DMS 273 (cell line): ENCODE measurements at regions not wholly inside any gene's neighbourhood (a gene's known extent, or its start where the extent isn't known, plus 50 kb on each side); places are given as distances from the start of the nearest gene placed in this dataset.

Experiments
- DNase-seq: peaks from one replicate; lab custom pipeline; 2025; ENCODE audit not compliant: unreplicated experiment; lab: John Stamatoyannopoulos, UW

DNA sequence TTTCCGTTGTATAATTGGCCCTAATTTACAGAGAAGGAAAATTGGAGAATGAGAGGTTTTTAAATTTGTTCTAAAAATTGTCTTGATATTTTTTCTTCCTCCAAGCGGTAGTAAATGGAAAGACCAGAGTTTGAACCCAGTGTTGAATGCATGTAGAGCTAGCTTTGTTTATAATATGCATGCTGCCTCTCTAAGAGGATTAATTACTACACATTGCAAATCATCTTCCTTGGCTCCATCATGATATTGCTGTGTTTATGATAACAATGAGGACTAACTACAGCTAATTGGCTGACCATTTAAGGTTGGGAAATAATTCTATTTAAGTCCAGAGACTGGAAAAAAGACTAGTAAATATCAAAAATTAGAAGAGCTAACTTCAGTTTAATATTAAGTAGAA is 338.5 kb downstream of the PLK2 start:
- DNase-seq, result no peak

DNA sequence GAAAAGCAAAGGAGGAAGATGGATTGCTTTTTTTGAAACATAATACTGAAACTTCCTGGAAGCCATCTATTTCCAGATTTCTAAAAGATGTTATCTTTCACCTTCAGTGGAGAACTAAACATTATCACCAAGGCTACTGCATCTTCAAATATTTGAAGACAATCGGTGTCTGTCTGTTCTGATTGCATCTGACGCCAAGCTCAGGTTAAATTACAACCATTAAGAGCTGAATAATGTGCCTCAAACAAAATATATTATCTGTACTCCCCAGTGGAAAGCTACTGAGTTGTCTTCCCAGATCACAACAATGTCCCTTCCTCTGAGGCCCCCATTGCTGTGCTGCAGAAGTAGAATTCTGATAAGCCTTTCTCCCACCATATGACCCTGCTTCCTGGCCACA is 342.3 kb downstream of the PLK2 start:
- no peak for DNase-seq

DNA sequence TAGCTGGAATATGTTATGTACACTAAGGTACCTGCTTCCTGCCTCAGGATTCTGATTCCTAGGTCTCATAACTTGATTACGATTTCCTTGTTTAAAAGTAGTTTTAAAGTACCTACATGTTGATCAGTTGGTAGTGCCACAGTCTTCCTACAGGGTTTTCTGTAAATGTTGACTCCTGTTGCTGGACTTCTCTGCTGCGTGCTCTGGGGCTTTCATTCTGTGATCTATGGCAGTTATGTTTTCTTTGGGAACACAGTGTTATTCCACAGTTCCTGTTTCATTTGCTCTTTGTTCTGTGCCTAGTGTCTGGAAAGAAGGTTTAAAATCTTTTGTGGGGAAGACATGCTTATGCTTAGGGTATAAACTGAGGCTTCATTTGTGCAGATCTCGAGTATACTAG is 343.5 kb downstream of the PLK2 start:
- DNase-seq, result no peak

DNA sequence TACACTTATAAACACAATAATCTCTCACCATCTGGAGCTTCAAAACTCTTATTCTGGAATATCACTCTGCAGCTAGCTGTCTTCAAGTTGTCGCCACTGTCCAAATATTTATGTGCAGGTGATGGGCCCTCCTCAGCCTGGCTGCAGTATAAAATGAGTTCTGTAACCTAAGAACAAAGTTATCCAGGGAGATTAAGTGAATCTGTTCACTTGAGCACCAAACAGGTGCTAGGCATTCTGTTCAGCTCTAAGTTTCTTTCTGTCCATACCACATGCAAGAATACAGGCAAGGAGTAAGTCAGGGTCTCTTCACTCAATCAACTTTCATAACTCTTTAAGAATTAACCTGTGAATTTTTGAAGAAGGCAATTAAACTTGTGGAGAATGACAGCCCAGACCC is 344.1 kb downstream of the PLK2 start:
- no peak for DNase-seq

DNA sequence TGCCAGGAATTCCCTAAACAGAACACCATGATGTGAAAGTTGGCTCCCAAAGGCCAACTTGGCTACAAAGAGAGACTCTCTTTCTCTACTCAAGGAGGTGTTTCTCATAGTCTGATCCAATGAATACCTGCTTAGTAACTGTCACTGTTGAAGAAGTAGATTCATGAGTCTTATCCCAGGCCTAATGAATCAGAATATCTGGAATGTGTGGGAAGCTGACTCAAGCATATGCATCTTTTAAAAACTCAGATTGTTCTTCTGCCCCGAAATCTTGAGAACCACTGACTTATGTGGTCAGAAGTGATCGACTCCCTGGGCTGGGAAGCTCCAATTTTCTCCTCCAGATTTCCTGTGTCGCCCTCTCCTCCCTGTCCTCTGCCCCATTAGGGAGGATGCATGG is 345.6 kb downstream of the PLK2 start:
- DNase-seq, result no peak

DNA sequence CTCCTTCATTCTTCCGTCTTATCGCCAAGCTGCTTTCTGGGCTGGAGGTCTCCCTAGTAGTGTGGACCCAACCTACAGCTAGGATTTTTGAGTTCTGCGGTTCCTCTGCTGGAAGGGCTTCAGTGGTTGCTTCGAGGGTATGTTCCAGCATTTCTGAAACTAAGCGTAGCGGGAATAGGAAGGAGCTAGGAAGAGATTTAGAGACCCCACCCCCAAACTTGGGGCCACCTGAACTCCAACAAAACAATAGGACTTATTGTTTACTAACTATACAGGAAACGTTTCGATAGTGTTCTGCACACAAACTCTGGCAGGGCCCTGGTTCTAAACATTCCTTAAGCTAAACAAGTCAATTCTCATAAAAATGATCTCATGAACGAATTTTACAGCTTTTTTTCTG is 346.7 kb downstream of the PLK2 start:
- no peak for DNase-seq

DNA sequence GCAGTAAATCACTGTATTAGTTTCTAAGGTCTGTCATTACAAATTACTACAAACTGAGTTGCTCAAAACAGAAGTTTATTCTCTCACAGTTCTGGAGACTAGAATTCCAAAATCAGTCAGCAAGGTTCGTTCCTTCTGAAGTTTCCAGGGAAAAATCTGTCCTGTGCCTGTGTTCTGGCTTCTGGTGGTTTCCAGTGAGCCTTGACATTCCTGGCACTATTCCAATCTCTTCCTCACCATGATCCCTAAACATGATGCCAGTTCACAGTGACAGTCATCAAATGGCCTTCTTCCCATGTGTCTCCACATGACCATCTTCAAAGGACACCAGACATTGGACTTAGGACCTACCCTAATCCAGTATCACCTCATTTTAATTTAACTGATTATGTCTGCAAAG is 351.4 kb downstream of the PLK2 start:
- DNase-seq, result peak; percentile 11

DNA sequence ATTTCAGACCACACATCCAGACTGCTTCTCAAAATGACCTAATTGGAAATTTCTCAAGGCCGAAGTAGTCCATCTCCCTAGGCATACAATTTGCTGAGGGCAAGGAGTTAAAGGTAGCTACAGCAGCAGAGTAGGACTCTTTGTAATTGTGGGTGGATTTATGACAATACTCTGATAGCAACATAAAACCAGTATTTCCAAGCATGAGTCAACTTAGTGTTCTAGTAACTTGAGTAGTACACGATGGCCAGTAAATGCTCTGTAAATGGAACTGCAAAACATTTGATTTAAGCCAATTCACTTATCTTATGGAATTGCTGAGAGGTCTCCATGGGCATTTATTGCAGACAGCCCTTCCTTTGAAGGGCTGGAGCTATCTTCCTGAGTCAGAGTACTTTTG is 352.2 kb downstream of the PLK2 start:
- no peak for DNase-seq

DNA sequence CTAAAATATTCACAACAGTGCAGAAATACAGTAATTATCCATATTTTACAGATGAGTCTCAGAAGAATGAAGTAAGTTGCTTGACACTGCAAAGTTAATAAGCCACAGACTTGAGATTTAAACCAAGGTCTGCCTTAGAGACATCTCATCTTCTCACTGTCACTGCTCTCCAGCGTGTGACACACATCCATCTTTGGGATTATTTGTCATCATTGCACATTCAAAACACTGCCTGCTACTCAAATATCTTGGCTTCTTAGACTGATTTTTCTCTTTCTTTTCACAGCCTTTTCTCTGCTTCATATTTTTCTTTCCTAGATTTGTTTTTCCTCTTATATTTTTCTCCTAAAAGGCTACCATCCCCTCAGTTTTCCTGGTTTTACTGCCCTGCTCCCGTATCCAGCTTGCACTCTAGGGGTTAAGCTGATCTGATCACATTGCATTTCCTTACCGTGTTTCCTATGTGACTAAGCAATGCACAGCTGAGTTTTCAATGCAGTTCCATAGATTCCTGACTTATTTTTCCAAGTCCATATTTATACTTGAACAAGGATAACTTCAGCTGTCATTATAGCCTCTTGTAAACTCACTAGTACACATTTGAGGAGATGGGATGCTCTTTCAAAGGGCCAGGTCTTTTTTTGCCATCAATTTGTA is 353.0 kb downstream of the PLK2 start:
- DNase-seq, result no peak

DNA sequence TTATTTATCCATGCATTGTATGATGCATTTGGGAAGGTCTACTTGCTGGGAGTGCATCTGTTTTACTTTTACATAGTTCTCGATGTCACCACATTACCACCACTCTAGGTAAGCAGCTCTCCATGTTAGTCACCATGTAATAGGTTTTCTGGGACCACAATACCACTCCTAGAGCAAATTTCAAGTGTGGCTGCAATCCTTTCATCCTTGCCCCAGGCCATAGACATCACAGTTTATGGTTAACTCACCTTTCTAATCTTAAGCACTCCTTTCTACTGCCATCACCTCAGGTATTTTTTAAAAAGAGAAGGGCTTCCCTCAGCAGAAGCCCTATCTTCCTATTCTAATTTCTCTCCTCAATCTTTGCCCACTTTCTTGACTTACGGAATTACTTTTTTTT is 354.1 kb downstream of the PLK2 start:
- no peak for DNase-seq

DNA sequence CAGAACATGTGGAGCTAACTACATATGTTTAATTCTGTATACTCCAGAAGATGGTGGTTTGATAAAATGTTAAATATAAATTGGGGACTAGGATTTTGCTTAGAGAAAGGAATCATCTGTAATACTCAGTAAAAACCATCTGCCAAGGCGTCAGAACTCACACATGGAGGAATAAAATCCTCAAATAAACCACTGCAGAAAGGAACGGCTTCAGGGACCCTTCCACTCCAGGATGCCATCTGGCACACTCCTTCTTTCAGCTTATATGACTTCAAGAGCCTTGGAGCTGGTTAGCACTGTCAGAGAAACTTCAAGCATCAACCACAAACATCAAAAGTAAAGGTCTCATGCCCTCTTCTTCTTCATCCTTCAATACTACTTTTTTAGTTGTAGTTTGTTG is 360.6 kb downstream of the PLK2 start:
- DNase-seq, result peak; percentile 66

DNA sequence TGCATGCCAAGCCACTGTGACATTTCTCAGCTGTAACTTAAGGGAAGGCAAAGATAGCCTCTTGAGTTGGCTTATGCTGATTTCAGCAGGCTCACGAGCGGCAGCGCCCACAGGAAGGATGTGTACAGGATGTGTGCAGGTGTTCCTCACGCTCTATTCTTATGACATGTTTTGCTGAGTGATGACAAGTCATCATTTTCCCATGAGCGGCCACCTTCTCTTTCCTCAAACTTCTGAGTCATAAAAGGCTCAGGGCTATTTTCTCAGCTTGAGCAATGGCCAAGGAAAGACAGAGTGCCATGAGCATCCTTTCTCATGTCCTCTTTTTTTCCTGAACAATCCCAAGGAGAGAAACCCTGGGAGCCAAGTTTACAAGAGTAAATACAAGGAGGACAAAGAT is 365.9 kb downstream of the PLK2 start:
- no peak for DNase-seq

DNA sequence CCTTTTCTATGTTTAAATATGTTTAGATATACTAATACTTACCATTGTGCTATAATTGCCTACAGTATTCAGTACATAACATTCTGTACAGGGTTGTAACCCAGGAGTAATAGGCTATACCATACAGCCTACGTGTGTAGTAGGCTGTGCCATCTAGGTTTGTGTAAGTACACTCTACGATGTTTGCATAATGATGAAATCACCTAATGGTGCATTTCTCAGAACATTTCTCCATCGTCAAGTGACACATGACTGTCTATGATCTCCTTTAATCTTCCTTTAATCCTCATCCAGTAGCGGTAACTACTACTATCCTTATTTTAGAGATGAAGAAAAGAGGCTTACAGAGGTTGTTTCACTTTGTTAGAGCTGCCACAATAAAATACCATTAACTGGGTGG is 369.2 kb downstream of the PLK2 start:
- DNase-seq, result no peak

DNA sequence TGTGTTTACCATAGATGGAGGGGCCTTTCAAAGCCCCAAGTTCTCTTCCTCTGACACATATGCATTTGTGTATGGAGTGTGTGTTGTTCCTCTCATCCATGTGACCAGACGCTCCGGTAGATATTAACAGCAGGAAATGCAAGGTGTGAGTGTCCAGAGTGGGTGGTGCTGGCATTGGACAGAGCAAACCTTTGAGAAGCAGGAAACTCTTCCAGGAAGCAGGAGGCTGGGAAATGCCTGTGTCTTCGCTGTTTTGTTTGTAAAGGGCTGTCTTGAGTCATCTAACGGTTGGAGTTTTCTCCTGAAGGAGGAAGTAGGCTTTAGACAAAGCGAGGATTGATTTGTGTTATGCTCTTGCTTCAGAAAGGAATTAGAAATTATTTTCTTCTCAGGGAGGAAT is 370.9 kb downstream of the PLK2 start:
- no peak for DNase-seq

DNA sequence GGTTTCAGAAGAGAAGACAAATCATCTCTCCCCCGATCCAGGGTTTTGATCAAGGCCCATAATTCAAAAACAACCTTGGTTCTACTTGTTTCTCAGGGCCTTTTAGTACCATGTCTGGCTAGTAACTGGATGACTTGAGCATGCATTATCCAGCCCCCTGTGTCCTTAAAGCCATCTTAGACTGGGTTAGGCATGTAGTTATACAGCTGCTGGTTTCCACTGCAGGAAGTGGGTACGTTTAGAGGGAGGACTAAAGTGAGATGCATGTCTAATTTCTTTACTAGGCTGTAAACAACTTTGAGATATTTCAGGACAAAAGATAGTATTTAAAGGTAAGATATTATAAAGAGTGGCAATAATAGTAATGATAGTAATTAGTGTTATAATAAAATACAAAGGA is 372.0 kb downstream of the PLK2 start:
- DNase-seq, result no peak

DNA sequence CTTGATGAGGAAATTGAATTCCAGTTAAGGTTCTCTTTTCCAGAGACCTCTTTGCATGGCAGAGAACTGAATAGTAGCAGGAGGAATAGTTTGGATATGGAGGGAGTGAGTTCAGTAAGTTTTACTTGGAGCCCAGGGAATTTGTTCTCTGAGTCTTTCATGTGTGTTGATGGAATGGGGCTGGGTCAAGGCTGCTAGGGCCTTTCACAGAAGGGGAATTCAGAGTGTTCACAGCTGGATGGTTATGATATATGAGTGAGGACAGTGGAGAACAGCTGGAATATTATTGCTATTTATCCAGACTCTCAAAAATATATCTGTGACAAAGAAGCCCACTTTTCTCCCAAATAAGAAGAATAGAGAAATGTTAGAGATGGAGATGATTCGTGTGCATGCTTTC is 372.8 kb downstream of the PLK2 start:
- DNase-seq, result no peak

DNA sequence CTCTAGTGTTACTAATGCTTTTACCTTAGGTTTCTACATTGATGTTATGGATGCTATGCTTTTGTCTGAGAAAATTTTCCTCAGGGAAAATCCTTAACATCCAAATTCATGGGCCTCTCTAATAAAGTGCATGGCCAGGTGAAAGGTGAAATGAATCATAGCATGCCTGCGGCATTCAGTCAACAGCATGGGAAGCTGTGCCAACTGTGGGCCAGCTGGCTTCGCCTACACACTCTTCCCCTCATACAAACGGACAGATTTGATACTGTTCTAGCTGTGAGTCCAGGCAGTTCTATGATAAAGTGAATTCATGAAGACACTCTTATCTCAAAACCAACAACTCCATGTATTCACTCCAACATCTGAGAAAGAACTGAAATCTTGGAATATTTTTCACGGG is 374.1 kb downstream of the PLK2 start:
- DNase-seq, result peak; percentile 29

DNA sequence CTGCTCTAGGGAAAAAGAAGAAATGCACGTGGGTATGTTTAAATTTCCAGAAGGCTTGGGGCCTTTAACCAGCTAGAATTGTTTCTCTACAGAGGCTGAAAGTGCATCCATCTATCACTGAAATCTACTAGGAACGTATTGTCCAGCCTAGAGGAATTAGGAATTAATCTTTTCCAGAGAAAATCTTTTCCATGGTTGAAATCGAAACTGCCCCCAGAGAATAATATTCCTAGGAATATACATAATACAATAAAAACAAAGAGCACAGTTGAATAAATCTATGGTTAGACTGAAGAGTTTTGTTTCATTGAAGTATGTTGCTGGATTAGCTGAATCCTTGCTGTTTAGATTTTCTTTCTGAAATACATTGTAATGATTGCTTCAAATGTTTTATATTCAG is 378.5 kb downstream of the PLK2 start:
- DNase-seq, result no peak

DNA sequence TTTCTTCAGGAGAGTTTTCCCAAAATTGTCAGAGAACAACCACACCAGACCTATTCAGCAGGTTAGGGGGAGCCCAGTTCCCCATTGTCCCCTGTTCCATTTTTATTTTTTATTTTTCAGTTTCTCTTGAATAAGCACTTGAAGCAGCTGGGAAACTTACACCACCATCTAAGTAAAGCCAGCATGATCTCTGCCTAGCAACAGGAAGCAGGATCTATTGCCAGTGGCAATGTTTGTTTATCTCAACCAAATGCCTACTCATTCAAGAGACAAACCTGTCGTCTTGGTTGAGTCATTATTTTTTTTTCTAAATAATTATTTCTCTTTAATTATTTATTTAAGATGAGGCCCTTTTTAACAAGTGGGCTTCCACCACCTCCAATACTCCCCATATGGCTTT is 379.3 kb downstream of the PLK2 start:
- DNase-seq, result peak; percentile 4

DNA sequence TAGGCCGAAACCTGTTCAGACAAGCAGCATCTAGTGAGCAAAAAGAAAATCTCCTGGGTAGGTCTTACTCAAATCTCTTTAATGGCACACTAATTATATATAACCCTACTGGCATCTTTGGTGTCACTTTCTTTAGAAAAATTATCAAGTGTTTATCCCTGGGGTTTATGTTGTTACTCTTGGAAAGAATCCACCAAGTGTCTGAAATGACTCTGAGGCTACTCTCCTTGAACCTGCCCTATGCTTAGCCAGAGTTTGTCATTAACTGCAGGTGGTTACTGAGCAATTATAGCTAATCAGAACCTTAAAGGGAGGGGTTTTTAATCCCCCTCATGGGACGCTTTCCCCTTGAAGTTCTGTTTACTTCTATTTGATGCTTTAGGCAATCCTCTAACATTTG is 381.9 kb downstream of the PLK2 start:
- no peak for DNase-seq

DNA sequence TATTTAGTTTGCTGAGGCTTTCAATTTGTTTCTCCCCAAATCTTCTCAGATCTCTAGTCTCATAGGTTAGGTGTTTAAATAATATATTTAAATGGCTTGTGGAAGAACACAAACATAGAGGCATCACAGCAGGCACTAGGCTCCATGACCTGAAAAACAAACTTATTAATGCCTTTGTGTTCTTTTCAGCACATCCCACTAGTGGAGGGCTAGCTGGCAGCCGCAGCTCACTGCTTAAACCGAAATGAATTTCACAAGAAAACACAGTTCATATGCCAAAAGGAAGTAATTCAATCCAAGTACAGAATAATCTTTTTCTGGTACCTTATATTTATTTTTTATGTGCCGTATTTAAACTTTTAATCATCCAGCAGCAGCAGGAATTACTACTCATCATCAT is 382.5 kb downstream of the PLK2 start:
- no peak for DNase-seq

DNA sequence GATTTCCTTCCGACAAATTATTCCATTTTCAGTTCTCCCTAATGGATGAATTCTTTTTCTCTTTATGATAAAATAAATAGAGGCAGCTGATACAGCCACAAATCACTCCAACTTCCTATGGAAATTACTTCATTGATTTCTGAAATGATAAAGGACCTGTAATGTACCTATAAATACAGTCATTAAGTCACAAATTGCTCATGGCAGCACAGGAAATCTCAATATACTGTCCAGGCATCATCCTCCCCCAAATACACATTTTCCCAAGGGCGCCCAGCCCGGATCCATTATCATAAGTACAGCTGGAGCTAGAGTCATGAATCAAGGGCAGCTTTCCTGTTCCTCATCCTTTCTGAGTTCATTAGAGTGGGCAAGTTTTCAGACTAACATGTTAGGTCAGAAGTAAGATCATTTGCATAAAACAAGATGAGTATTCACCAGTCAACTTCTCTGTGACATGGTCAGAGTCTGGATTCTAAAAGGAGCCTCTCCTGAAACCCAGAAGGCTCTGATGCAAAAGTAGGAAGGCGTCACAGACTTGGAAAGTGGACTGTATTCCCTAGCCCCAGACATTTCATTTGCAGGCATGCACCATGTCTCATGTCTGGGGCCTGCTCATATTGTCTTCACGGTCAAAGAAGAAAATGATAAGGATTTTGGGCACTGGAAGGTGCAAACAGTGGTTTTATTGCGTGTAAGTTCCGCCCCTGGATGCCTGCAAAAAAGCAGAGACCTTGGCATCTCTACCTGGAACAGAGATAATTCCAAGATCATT is 383.2 kb downstream of the PLK2 start:
- DNase-seq, result no peak

DNA sequence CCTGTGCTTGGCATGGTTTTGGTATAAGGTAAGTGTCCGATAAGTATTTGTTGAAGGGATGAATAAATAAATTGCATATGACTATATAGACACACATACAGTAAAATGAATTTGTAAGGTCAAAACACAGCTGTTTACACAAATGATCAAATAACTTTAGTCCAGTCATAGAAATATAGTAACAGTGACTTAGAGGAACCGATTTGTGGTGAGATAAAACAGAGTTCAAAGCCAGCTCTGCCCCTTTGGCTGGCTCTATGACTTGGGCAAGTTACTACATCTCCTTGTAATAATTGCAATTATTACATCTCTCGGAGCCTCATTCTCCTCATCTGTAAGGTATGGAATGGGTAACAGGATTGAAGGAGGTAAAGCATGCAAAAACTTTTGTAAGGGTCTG is 384.0 kb downstream of the PLK2 start:
- no peak for DNase-seq
